Mucosa of descending colon (tissue), 3 donors: ENCODE measurements at regions not wholly inside any gene's neighbourhood (a gene's known extent, or its start where the extent isn't known, plus 50 kb on each side); places are given as distances from the start of the nearest gene placed in this dataset.

Experiments
- ATAC-seq: fragments of 200-7000 bp; cut with Tn5 transposase; one replicate; pipeline ENCODE4 v1.9.1; 2020; ENCODE audit warnings: mild to moderate bottlenecking, moderate library complexity
- DNase-seq, 3 donors: peaks; one replicate each; pipeline ENCODE4 v3.0.0-alpha.2; 2020
- H3K36me3 ChIP-seq: fragments of 200-600 bp; one replicate; pipeline ENCODE4 v1.8.0; 2021; ENCODE audit warnings: low read depth, mild to moderate bottlenecking
- H3K4me1 ChIP-seq: fragments of 200-600 bp; one replicate; pipeline ENCODE4 v1.8.0; 2021; ENCODE audit warnings: low read depth, mild to moderate bottlenecking
- H3K4me3 ChIP-seq: fragments of 200-600 bp; one replicate; pipeline ENCODE4 v1.8.0; 2021; ENCODE audit warnings: mild to moderate bottlenecking
- H3K9me3 ChIP-seq: fragments of 200-600 bp; one replicate; pipeline ENCODE4 v1.8.0; 2021; ENCODE audit warnings: mild to moderate bottlenecking
- intact Hi-C, 2 donors: fragments of 100-400 bp; cut with DNase I in 1 of 2; cut with micrococcal nuclease in 1 of 2; formaldehyde crosslinking; loops; one replicate each; pipeline versions ENCODE4 v1.11.0 to v1.11.1; 2022; cut with DNase I, micrococcal nuclease
- TF ChIP-seq, protein P1 (sequence below): fragments of 200-600 bp; IDR thresholded peaks from one replicate; pipeline ENCODE4 v1.8.0; 2022; ENCODE audit warnings: antibody characterized with exemption, mild to moderate bottlenecking
- donor health status: DM: no; HTN: no; CAD: no; lungs with moderate emphysema.
- donor health status: DM: no; HTN: no; CAD: no.
- donor health status: DM: no; HTN: yes; CAD: no.

DNA sequence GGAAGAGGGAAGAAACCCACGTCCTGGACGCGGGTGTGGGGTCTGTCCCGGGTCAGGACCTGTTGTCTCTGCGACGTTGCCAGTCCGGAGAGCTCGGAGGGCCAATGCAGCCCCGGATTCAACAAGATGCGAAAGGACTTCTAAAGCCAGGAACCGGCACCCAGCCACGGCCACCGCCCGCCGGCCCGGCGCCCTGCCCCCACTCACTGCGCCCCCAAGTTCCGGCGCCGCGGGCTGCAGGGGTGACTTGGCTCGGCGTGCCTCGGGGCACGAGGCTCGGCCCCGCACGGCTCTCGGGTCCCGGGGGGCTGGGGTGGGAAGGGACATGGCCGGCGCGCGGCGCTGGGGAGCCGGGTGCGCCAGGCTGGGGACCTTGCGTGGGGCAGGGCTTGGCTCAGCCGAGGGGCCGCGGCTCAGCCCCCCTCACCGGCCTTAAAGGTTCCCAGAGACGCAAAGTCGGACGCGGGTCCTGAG, 51.8 kb upstream of the H6PD start:
- no peaks in the 10 kb centered on the region for H3K36me3 ChIP-seq
- H3K9me3 ChIP-seq: no peaks in the 10 kb centered on the region
- peak overlapping the region; percentile 30 for H3K4me3 ChIP-seq
- TF ChIP-seq, protein P1, sequence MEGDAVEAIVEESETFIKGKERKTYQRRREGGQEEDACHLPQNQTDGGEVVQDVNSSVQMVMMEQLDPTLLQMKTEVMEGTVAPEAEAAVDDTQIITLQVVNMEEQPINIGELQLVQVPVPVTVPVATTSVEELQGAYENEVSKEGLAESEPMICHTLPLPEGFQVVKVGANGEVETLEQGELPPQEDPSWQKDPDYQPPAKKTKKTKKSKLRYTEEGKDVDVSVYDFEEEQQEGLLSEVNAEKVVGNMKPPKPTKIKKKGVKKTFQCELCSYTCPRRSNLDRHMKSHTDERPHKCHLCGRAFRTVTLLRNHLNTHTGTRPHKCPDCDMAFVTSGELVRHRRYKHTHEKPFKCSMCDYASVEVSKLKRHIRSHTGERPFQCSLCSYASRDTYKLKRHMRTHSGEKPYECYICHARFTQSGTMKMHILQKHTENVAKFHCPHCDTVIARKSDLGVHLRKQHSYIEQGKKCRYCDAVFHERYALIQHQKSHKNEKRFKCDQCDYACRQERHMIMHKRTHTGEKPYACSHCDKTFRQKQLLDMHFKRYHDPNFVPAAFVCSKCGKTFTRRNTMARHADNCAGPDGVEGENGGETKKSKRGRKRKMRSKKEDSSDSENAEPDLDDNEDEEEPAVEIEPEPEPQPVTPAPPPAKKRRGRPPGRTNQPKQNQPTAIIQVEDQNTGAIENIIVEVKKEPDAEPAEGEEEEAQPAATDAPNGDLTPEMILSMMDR: no peak
- H3K4me1 ChIP-seq: peaks cover 20% of the 10 kb centered on the region
- DNase-seq (peak in 1 of 3 donors; percentile 45), ATAC-seq (peak; percentile 18)
- intact Hi-C loops: no loop called here

DNA sequence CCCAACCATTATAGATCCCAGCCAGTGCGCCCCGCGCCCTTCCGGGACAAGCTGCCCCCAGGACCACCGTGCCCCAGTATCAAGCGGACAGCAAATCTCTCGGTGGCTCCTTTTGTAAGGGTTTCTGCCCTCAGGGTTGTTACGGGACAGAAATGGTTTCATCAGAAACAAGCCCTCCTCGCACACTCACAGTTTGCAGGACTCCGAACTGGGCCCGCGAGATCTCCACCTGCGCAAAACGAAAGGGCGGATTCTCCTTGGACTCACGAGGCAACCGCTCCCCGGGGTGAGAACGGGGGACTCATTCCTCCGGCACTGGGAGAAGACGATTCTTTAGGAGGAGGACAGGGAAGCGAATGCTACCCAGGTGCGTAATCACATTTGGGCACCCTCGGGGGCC, 51.1 kb upstream of the H6PD start:
- no peak for DNase-seq
- intact Hi-C loops: no loop called here
- TF ChIP-seq, protein P1: no peak
- no peak overlapping the region for H3K4me3 ChIP-seq
- no peak for ATAC-seq
- no peaks in the 10 kb centered on the region for H3K36me3 ChIP-seq
- no peaks in the 10 kb centered on the region for H3K9me3 ChIP-seq
- peaks cover 20% of the 10 kb centered on the region for H3K4me1 ChIP-seq

DNA sequence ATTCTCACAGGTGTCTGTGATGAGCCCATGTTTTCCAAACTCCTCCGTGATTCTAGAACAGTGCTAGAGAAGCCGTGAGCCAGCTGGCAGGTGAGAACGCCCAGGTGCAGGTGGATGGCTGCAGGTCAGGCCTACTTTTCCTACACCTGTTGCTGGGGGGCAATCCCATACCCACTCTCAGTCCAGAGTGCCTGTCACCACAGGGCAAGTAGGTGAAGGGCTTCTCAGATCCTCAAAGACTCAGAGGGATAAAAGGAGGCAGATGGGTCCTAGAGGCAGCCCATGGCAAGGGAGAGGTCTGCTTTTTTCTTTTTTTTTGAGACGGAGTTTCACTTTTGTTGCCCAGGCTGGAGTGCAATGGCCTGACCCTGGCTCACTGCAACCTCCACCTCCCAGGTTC, 50.7 kb upstream of the H6PD start:
- Histone ChIP-seq H3K4me3 (no peak overlapping the region), H3K36me3 (no peaks in the 10 kb centered on the region), H3K4me1 (peaks cover 20% of the 10 kb centered on the region), H3K9me3 (no peaks in the 10 kb centered on the region)
- no peak for ATAC-seq
- intact Hi-C loops: no loop called here
- TF ChIP-seq, protein P1: no peak
- no peak for DNase-seq

DNA sequence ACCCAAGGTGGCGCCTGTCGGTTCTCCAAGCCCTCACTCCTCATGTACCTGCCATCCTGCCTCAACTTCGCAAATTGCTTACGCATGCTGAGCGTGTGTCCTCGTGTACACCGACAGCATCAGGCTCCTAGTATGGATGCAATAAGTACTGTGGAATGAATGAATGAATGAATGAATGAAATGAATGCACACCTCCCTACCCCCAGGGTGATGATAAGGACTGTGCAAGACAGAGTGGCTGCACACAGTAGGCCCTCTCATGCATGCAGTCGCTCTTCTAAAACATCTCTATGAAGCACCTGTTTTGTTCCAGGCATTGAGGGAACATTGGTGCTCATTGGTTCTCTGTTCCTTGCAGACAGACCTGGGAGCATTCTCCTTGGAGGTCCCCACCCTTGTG, 49.8 kb upstream of the H6PD start:
- peaks cover 20% of the 10 kb centered on the region for H3K4me1 ChIP-seq
- TF ChIP-seq, protein P1: no peak
- ATAC-seq (no peak), DNase-seq (no peak)
- intact Hi-C loops: no loop called here
- H3K9me3 ChIP-seq: no peaks in the 10 kb centered on the region
- H3K4me3 ChIP-seq: no peak overlapping the region
- no peaks in the 10 kb centered on the region for H3K36me3 ChIP-seq
